ENCODE measurements at regions not wholly inside any gene's neighbourhood (a gene's known extent, or its start where the extent isn't known, plus 50 kb on each side); places are given as distances from the start of the nearest gene placed in this dataset.
"Not testable (repeated sequence)": the region's sequence is repeated elsewhere in the genome, so short reads cannot be mapped to it uniquely, and the experiment has no call there.

DNA sequence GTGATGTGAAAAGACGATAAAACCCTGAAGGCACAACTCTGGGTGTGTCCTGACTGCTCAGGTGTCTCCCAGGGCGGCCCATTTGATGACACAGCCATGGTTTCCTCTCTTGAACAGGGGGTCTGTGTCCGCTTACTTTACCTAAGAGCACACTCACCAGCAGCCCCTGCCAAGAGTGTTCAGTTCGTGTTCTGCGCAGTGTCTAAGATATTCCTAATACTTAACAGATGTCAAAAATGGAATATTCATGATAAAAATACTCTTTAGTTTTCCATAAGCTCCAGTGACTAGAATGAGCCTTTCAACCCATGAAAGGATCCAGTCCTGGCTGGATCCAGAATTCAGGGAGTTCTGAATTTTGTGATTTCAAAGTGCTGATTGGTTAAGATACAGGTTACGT is 492.4 kb downstream of the TNS3 start:
- DNase-seq (ENCODE audit: low spot score) = no peak

GRCh38 chr7:47089068-47089417 is 492.9 kb downstream of the TNS3 start:
- no peak for DNase-seq (ENCODE audit: low spot score)

GRCh38 chr7:47088329-47089067 is 493.4 kb downstream of the TNS3 start:
- peak; percentile 87 for DNase-seq (ENCODE audit: low spot score)

GRCh38 chr7:47087866-47088265 is 494.0 kb downstream of the TNS3 start:
- no peak for DNase-seq (ENCODE audit: low spot score)

- DNase-seq (ENCODE audit: low spot score) = no peak
These were observed 496.2 kb downstream of the TNS3 start for GRCh38 chr7:47085491-47086275.

GRCh38 chr7:47083476-47084250 is 498.2 kb downstream of the TNS3 start:
- no peak for DNase-seq (ENCODE audit: low spot score)

DNA sequence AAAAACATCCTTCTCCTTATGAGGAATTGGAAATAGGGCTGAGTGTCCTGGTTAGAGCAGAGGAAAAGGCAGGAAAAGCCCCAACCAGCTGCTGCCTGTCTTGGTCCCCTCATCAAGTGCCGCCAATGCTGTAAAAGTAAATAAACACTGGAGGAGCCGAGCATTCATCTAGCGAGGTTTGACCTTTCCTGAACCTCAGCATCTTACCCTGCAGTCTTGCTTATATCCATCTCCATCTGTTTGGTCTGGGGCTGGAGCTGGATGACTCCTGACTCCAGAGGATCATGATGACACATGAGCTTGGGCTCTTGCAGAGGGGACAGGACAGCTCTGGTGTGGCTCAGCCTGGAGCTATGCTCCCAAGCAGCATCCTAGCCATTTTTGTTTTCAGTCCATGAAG is 501.1 kb downstream of the TNS3 start:
- no peak for DNase-seq (ENCODE audit: low spot score)

- DNase-seq (ENCODE audit: low spot score) = no peak
These were observed 503.7 kb downstream of the TNS3 start for GRCh38 chr7:47078241-47078640.

DNA sequence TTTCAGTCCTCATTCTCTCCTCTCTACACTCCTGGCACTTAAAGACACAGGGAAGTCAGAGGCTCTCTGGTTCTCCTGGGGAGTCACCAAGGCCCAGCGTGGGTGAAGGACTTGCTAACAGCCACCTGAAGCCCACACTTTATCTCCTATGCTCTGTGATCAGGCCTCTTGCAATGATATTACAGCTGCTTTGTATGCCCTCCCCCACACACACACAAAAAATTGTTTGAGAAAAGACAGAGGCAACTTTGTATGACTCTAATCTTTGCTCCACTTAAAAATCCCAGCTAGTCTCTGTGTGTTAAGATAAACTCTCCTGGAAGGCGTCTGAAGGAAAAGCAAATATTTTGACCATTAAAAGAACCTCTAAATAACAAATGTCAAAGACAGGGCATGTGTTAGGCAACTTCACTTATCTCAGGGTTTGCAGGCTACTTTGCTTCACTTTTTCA is 507.2 kb downstream of the TNS3 start:
- no peak for DNase-seq (ENCODE audit: low spot score)

DNA sequence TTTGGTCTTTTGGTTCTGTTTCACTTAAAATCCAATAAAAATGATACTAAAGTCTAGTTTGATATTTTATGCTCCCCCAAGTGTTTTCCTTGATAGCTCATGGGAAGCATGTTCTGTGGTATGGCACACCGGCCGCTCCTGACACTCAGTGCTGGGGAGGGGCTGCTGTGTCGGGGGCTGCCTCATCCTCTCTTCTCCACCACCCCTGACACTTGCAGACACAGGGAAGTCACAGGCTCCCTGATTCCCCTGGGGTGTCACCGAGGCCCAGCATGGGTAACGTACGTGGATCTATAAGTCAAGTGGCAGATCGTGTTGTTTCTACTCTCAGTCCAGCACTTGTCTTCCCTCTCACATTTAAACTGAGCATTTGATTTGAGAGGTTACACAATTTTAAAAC is 508.6 kb downstream of the TNS3 start:
- DNase-seq (ENCODE audit: low spot score) = no peak

- no peak for DNase-seq (ENCODE audit: low spot score)
These were observed 510.0 kb downstream of the TNS3 start for GRCh38 chr7:47071866-47072265.

DNA sequence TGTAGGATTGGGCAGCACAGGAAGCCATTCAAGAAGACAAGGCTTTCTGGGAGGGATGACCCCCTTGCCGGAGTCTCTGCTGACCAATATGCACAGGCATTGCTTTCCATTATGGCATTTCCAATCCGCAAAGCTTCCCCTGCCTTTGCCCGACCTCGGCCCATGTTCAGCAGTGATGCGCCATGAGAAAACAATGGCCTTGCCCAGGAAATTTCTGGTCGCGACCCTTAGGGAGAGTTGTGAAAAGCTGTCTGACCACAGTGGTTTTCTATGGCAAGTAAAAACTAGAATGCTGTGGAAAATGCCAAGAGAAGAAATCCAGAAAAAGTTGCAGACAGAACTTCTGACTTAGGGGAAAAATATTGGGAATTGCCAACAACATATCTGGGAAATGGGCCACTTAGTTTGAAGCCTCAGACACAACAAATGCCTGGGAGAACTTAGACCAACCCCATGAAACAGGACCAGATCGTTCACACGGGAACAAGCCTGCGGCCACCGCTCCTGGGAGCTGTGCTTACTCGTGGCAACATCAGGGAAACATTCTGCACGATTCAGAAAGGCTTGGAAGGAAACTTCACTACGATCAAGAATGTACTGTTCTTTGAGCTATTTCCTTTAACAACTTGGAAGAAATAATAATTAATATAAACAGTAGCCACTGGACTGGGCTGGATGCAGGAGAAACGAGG is 512.4 kb downstream of the TNS3 start:
- no peak for DNase-seq (ENCODE audit: low spot score)

DNA sequence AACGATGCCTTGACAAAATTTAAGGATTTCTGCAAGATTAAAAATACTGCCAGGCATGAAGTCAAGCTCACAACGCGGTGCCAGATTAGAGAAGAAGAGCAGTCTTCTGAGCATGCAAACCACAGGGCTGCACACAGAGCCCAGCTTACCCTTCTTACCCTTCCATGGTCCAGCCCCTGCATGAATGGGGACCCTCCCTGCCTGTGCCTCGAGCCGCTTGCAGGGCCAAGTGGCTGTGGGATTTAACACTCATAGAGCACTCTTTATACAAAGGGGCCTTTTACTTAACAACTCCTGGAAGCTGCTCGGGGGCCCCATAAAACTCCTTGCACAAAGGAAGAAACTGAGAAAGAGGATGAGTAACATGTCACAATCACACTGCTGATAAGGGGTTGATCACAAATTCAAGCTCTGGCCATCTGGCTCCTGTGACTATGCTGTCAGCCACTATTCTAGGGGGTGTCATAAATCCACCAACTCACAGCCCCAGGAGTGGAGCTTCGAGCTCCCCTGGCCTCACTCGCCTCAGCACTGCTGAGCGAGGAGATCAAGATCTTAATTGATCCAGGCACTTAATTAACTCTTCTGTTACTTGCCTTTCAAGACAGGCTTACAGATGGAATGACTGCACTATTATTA is 514.8 kb downstream of the TNS3 start:
- DNase-seq (ENCODE audit: low spot score) = no peak

DNA sequence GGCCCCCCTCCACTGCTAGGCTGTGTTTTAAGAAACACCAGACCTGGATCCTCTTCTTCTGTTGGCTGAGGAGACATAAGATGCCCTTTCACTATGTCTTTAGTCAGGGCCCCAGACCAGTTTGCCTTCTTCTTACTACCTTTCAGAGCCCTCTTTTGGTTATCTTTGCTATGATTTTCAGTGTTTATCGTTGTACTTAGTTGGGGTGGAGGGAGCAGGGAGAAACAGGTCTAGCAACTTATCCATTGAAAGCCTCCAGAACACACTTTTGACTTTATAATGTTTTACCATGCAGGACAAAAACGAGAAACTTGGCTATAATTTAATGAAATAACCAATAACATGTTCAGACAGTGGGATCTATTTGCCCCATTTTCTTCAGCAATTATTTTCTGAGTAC is 525.2 kb downstream of the TNS3 start:
- no peak for DNase-seq (ENCODE audit: low spot score)

- DNase-seq (ENCODE audit: low spot score) = not testable (repeated sequence)
These were observed 529.2 kb downstream of the TNS3 start for GRCh38 chr7:47052541-47053208.

DNA sequence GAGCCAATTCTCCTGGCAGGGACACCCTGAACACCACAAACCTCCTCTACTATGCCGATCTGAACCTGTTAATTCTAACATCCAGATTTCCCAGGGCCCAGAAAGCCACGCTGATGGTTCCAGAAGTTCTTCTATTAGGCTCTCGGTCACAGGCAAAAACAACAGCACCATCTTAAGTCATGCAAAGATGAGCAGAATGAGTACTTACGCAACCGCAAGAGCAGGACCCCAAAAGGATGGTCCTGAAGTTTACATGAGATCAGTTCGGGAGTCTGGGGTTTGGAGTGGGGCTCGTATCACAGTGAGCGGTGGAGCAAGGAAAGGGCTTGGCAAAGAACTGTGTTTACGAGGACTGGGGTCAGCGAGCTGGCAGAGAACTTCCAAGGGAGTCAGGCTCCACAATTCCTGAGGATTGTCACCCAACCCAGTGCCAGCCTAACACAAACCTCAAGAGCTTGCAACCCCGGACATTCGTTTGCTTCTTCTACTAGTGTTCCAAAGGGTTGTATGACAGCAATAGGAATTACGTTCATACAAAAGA is 532.6 kb downstream of the TNS3 start:
- no peak for DNase-seq (ENCODE audit: low spot score)

DNA sequence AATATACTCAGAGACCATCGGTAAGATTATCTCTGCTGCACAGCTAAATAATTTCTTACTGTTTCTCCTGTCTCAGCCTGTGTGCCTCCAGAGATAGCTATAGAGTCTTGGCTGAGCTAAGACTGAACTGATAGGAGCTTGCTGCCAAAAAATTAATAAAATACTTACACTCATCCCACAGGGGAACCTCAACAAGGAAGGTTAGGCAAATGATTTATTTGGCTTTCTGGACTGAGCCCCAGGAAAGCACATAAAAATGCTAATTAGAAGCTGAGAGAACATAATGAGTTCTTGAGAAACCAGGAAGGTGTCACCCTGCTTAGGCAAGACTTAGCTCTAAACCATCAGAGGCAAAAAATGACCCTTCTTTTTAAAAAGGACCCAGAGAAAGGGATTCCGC is 534.5 kb downstream of the TNS3 start:
- no peak for DNase-seq (ENCODE audit: low spot score)

DNA sequence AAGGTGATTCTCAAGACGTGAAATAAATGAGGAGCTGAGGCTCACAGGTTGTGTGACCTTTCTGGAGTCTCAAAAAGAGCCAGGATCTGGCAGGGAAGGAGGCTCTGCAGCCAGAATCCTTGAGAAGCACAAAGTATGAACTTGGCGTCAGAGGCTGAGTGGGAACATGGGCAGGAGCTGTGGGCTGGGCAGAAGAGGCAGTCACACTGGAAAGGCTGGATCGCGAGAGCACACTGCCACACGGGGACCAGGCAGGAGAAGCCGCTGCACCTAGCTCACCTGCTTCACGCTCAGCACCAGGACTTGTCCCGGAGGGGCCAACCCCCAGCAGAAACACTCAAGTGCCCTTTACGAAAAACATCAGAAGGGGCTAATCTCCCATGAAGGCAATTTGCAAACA is 535.0 kb downstream of the TNS3 start:
- DNase-seq (ENCODE audit: low spot score) = peak; percentile 21

DNA sequence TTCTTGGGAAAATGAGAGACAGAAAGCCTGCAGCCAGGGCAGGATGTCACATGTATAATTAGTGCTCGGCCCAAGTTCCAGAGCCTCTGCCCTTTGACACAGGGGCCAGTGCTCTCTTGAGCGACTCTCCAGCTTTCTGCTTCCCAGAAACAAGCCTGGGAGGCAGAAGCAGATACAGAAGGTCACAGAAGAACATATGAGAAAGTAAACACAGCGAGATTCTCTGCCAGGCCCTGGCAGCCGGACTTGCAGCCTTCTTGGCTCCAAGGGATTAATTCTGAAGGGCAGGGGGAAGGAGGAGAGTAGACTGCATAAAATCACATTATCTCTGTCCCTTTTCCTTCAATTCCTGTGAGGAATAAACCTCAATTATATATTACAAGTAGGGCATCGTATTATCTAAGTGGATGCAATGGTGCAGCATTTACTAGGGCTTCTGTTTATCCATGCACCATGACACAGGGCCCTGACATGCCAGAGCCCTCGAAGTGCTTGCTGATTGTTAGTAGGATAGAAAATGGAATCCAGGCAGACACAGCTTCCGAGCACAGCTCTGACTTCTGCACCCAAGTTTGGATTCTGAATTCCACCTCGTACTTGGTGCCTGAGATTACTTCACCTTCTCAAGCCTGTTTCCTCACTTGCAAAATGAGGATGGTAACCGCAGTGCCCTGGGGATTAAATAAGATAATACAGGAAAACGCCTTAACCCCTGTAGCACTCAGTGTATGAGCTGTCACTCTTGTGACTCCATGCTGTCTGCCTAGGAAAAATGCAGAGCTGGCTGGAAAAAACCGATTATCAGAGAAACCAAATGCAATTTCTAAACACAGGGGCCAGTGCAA is 536.5 kb downstream of the TNS3 start:
- DNase-seq (ENCODE audit: low spot score) = no peak

GRCh38 chr7:47044625-47045024 is 537.3 kb downstream of the TNS3 start:
- no peak for DNase-seq (ENCODE audit: low spot score)
